ENCODE measurements at regions not wholly inside any gene's neighbourhood (a gene's known extent, or its start where the extent isn't known, plus 50 kb on each side); places are given as distances from the start of the nearest gene placed in this dataset.

DNA sequence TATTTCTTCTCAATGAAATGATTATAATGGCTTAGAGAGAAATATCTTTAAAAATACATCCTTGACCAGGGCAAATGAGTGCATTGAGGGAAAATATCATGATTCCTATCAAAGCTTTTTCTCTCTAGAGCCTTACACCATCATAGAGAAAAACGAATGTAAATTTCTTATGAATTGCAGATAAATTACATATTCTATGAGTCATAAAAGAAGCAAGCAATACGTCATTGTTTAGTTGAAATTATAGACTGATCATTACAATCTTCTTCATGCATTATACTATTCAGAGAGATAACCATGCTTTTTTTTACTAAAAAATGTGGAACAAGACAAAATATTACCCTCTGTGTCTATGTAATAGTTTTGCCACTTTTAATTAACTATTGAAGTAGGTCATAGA lies 100.9 kb upstream of the RXFP1 start:
- Histone ChIP-seq H3K9me1 (ENCODE audit: control insufficient read depth, extremely low read depth, insufficient read depth, low read length) (no peaks in the 10 kb centered on the region), H3K27me3 (ENCODE audit: control insufficient read depth, extremely low read depth, insufficient read depth, low read length) (no peaks in the 10 kb centered on the region), H2AFZ (ENCODE audit: control insufficient read depth, low read length) (no peak overlapping the region), H4K20me1 (ENCODE audit: control insufficient read depth, extremely low read depth, insufficient read depth, low read length) (no peaks in the 10 kb centered on the region), H3K9me3 (ENCODE audit: control insufficient read depth, low read depth, low read length) (no peaks in the 10 kb centered on the region), H3K9ac (ENCODE audit: control insufficient read depth, extremely low read depth, insufficient read depth, low read length) (no peak overlapping the region), H3K79me2 (ENCODE audit: control insufficient read depth, insufficient read depth, low read length) (no peaks in the 10 kb centered on the region), H3K4me3 (ENCODE audit: control insufficient read depth in 2 of 3, extremely low read depth in 1 of 3, insufficient read depth in 2 of 3, low read depth in 1 of 3, low read length in 3 of 3) (no peak overlapping the region), H3K36me3 (ENCODE audit: control insufficient read depth in 2 of 2, extremely low read depth in 1 of 2, insufficient read depth in 2 of 2, low read length in 2 of 2) (no peaks in the 10 kb centered on the region), H3K4me1 (ENCODE audit: control insufficient read depth, extremely low read depth, insufficient read depth, low read length) (no peaks in the 10 kb centered on the region), H3K4me2 (ENCODE audit: control insufficient read depth, extremely low read depth, insufficient read depth, low read depth, low read length) (no peak overlapping the region), H3K27ac (ENCODE audit: control insufficient read depth, insufficient read depth, low read length) (no peak overlapping the region)
- DNase-seq (ENCODE audit: low read depth, low spot score) (no peak), FAIRE-seq (no peak)
- dilution Hi-C loops (cut with MboI; ENCODE audit: extremely low pct_ligation_motif_present, low sequenced_read_pairs), result no loop called here
- TF ChIP-seq EZH2 (IDR thresholded peaks at IDR 0.05; ENCODE audit: low read length), result no peak
- TF ChIP-seq, protein P1, sequence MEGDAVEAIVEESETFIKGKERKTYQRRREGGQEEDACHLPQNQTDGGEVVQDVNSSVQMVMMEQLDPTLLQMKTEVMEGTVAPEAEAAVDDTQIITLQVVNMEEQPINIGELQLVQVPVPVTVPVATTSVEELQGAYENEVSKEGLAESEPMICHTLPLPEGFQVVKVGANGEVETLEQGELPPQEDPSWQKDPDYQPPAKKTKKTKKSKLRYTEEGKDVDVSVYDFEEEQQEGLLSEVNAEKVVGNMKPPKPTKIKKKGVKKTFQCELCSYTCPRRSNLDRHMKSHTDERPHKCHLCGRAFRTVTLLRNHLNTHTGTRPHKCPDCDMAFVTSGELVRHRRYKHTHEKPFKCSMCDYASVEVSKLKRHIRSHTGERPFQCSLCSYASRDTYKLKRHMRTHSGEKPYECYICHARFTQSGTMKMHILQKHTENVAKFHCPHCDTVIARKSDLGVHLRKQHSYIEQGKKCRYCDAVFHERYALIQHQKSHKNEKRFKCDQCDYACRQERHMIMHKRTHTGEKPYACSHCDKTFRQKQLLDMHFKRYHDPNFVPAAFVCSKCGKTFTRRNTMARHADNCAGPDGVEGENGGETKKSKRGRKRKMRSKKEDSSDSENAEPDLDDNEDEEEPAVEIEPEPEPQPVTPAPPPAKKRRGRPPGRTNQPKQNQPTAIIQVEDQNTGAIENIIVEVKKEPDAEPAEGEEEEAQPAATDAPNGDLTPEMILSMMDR (optimal IDR thresholded peaks at IDR 0.05 in 1 of 3, IDR thresholded peaks at IDR 0.05 in 1 of 3, conservative IDR thresholded peaks at IDR 0.05 in 1 of 3; ENCODE audit: extremely low read depth in 1 of 3, insufficient read depth in 2 of 3, low read length in 3 of 3), result no peak

DNA sequence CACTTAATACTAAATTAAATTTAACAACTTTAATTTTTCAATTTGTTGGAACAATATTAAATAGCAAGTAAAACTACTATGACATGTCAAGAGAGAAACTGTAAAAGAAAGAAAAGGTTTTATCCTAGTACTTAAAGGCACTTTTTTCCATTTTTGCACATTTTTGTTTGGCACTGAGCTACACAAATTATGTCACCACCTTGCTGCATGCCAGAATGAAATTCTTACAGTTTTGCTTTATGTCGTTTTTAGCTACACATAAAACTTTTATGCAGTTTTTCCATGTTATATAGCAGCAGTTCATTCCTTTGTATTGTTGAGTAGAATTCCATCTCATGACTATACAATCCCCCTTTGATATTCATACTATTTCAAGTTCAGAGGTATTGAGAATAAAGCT lies 99.1 kb upstream of the RXFP1 start:
- Histone ChIP-seq H3K9me3 (ENCODE audit: control insufficient read depth, low read depth, low read length) (no peaks in the 10 kb centered on the region), H3K27ac (ENCODE audit: control insufficient read depth, insufficient read depth, low read length) (no peak overlapping the region), H3K4me1 (ENCODE audit: control insufficient read depth, extremely low read depth, insufficient read depth, low read length) (no peaks in the 10 kb centered on the region), H3K36me3 (ENCODE audit: control insufficient read depth in 2 of 2, extremely low read depth in 1 of 2, insufficient read depth in 2 of 2, low read length in 2 of 2) (no peaks in the 10 kb centered on the region), H3K79me2 (ENCODE audit: control insufficient read depth, insufficient read depth, low read length) (no peaks in the 10 kb centered on the region), H3K27me3 (ENCODE audit: control insufficient read depth, extremely low read depth, insufficient read depth, low read length) (no peaks in the 10 kb centered on the region), H3K9me1 (ENCODE audit: control insufficient read depth, extremely low read depth, insufficient read depth, low read length) (no peaks in the 10 kb centered on the region), H3K4me2 (ENCODE audit: control insufficient read depth, extremely low read depth, insufficient read depth, low read depth, low read length) (no peak overlapping the region), H2AFZ (ENCODE audit: control insufficient read depth, low read length) (no peak overlapping the region), H3K4me3 (ENCODE audit: control insufficient read depth in 2 of 3, extremely low read depth in 1 of 3, insufficient read depth in 2 of 3, low read depth in 1 of 3, low read length in 3 of 3) (no peak overlapping the region), H4K20me1 (ENCODE audit: control insufficient read depth, extremely low read depth, insufficient read depth, low read length) (no peaks in the 10 kb centered on the region), H3K9ac (ENCODE audit: control insufficient read depth, extremely low read depth, insufficient read depth, low read length) (no peak overlapping the region)
- FAIRE-seq, result no peak
- TF ChIP-seq EZH2 (IDR thresholded peaks at IDR 0.05; ENCODE audit: low read length), result no peak
- TF ChIP-seq, protein P1 (optimal IDR thresholded peaks at IDR 0.05 in 1 of 3, IDR thresholded peaks at IDR 0.05 in 1 of 3, conservative IDR thresholded peaks at IDR 0.05 in 1 of 3; ENCODE audit: extremely low read depth in 1 of 3, insufficient read depth in 2 of 3, low read length in 3 of 3), result no peak
- no peak for DNase-seq (ENCODE audit: low read depth, low spot score)
- dilution Hi-C loops (cut with MboI; ENCODE audit: extremely low pct_ligation_motif_present, low sequenced_read_pairs), result no loop called here
